NCI-H1694 treated with DMSO at 0.1 percent for 48 hours (cell line): ENCODE measurements at regions not wholly inside any gene's neighbourhood (a gene's known extent, or its start where the extent isn't known, plus 50 kb on each side); places are given as distances from the start of the nearest gene placed in this dataset.

Experiments
- DNase-seq: peaks from one replicate; lab custom pipeline; 2025; lab: John Stamatoyannopoulos, UW

DNA sequence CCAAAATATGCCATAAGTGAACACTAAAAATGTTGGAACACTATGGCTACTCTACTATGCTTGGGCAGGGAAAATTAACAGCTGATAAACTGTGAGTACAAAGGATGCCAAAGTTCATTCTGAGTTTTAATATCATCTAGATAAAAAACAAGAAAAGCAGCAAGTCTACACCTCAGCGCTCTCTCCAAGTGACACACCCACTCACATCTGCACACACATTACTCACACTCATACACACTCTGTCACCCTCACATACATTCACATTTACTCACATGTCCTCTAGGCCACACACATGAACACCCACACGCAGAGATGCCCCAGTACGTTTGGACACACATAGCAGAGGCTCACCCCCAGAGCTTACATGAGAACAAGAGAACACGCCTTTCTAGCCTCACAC, 87.3 kb upstream of the RAB4A start:
- no peak for DNase-seq

DNA sequence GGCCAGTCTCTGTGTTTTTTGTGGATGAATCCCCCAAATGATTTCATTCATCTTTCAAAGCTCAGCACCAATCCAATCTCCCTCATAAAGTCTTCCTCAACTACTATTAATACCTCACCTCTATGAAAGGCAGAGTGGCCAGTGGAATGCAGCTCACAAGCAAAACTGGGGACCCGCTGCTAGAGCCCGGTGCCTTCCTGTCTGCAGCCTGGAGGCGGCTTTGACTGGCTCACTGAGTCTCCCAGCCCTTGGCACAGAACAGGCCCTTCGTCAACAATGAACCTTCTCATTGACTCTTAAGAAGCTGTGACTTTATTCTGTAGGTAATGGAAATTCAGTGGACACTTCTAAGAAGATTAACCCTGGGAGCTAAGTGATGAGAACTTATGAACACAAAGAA, 86.8 kb upstream of the RAB4A start:
- no peak for DNase-seq

DNA sequence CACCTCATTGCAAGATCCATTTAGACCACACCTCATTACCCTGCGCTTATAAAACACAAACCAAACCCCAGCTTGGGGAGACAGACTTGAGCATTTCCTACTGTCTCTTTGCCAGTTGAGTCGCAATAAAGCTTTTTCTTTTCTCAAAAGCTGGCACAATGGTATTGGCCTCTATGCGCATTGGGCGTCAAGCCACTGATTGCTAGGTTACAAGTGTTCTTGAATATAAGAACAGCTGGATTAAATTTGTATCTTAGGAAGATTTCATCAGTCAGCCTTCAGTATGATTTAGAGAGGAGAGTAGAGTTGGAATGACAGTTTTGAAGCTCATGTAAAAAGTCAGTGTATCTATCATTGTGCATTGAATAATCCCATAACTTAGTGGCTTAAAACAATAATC, 84.9 kb upstream of the RAB4A start:
- DNase-seq, result no peak

DNA sequence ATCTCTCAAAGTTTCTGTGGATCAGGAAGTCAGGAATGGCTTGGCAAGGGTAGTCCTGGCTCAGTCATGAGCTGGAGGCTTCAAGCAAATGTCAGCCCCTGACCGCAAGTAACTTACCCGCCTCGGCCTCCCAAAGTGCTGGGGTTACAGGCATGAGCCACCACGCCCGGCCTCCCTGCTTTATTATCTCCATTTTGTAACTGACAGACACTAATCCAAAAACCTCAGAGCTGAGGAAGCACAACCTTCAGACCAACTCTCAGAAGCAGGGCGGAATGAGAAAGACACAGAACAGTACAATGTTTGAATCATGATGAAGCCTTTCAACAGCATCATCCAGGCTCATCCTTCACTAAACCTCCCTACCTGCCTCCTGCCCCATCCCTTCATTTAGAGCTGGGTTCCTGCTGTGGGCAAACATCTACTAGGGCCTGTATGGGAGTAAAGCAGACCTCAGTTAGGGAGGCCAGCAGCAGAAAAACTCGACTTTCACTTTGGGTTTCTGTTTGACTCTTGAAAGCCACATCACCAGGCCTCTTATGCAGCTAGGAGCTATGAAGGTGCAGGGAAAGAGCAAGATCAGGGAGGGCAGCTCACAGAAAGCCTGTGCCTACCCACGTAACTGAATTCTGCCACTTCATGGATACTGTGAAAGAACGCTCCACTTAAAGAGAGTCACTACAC, 84.4 kb upstream of the RAB4A start:
- DNase-seq, result no peak

DNA sequence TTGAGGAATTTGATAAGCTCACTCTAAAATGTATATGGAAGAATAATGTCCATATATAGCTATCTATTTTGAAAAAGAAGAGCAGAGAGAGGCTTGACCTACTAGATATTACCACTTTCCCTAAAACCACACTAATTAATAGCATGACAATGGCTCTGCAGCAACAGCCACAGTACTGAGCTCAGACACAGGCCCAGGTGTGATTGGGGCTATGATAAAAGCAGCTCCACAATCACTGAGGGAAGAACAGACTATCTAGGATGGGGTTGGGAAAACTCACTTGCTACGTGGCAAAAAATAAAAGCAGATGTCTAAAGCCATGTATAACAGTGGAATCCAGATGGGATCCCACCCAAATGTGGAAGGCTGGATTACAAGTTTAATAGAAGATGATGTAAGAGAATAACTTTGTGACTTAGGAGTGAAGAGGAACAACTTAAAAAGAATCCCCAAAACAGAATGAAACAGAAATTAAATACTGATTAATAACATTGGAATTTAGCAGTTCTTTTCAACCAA, 80.8 kb upstream of the RAB4A start:
- DNase-seq, result no peak

DNA sequence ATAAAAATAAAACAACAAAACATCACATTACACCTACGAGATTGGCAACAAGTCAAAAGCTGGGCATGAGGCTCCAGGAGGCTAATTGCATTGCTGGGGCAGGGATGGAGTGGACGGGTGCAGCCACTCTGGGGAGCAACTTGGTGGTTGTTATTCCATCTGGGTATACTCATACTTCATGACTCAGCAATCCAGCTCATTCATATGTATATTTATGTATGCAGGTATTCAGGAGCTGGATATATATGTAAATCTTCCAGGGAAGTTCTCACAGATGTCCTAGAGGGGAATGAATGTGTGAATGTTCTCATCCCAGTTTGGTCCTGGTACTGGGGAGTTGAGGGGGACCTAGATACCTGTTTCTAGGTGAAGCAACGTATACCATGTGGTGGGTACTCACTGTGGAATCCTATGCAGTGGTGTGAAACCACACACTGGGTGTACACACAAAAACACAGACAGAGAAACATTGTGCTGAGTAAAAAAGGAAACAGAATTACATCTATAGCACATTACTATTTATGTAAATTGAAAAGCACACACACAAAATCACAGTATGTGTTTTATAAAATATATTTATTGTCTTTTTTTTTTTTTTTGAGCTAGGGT, 79.7 kb upstream of the RAB4A start:
- DNase-seq, result no peak

DNA sequence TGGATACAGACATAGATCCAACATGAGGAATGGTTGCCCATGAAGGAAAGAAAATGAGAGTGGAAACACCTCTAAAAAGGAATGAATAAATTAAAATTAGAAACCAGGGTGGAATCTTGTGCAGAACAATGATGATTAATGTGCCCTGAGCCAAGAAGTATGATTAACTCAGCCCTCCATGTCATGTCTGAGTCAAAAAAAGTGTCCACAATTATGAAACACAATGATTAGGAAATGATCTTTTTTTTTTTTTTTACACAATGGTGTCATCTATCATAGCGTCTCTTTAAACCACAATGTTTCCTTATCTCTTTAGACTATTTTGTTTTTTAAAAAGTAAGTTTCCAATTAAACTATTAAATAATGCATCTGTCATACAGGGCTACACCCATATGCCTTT, 78.9 kb upstream of the RAB4A start:
- no peak for DNase-seq

DNA sequence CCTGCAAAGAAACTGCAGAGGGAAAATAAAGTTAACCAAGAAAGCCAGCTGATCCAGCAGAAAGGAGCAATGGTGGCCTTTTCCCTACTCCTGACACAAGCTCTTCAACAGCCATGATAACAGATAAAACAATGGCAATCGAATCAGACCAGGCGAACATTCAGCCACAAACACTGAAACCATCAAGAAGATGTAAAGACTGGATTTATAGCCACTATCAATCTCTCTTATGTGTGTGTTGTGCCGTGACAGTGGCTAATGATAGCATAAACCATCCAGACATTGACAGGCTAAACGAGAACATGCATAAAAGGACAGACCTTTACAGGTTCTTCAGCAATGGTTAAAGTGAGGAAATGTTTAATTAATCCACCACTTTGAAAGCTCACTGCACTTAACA, 78.1 kb upstream of the RAB4A start:
- no peak for DNase-seq

DNA sequence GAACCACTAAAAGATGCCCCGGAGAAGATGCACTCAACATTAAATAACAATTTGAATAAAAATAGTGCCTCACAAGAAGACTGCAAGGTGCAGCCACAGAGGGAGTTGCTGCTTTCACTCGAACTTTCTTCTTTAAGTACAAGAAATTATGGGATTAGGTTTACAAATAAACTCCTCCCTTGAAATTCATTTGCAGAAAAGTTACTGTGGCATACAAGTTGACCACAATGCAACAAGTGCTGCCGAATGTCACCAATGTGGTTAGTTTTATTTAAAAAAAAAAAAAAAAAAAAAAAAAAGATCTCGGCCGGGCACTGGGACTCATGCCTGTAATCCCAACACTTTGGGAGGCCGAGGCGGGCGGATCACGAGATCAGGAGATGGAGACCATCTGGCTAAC, 76.8 kb upstream of the RAB4A start:
- DNase-seq, result no peak

DNA sequence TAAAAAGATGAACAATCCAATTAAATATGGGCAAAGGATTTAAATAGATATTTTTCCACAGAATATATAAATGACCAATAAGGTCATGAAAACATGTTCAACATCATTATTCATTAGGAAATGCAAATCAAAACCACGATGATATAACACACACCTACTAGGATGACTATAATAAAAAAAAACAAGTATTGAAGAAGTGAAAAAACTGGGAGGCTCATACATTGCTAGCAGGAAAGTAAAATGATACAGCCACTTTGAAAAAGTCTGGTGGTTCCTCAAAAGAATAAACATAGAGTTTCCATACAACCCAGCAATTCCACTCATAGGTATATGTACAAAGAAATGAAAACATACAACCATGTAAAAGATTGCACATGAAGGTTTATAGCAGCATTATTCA, 75.7 kb upstream of the RAB4A start:
- DNase-seq, result no peak

DNA sequence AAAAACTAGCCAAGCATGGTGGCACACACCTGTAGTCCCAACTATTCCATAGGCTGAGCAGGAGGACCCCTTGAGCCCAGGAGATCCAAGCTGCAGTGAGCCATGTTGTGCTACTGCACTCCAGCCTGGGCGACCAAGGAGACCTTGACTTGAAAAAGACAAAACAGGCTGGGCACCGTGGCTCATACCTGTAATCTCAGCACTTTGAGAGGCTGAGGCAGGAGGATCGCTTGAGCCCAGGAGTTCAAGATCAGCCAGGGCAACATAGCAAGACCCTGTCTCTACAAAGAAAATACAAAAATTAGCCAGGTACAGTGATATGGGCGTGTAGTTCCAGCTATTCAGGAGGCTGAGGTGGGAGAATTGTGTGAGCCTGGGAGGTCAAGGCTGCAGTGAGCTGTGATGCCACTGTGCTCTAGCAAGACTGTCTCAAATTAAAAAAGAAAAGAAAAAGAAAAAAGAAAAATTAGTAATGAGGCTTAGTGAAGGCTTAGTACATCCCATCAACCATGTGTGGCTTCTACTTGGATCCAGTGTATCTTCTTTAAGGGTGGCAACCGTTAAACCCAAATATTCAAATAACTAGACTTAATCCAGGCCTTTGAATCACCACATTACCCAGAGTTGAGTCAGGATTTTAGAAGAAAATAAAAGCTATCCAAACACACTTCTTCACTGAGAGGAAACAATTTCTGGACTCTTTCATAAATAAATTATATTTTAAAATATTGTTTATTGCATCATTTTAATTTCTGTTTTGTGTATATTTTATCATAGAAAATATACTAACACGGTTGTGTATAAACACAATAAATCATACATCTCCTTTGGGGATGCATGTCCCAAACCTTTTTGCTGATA, 74.3 kb upstream of the RAB4A start:
- DNase-seq, result no peak

DNA sequence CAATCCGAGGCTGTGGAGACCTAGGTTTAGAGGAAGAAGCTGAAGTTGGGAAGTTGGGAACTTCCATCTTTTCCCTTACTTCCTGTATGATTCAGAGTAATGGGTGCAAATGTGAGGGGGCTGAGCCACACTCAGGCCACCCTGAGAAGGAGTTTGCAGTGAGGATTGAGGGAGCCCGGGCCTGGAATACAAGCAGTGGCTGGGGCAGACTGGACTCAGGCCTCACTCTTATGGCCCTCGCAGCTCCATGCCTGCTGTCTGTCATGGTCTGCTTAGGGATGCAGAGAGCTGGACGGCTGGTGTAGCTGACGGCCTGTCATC, 73.7 kb upstream of the RAB4A start:
- no peak for DNase-seq

DNA sequence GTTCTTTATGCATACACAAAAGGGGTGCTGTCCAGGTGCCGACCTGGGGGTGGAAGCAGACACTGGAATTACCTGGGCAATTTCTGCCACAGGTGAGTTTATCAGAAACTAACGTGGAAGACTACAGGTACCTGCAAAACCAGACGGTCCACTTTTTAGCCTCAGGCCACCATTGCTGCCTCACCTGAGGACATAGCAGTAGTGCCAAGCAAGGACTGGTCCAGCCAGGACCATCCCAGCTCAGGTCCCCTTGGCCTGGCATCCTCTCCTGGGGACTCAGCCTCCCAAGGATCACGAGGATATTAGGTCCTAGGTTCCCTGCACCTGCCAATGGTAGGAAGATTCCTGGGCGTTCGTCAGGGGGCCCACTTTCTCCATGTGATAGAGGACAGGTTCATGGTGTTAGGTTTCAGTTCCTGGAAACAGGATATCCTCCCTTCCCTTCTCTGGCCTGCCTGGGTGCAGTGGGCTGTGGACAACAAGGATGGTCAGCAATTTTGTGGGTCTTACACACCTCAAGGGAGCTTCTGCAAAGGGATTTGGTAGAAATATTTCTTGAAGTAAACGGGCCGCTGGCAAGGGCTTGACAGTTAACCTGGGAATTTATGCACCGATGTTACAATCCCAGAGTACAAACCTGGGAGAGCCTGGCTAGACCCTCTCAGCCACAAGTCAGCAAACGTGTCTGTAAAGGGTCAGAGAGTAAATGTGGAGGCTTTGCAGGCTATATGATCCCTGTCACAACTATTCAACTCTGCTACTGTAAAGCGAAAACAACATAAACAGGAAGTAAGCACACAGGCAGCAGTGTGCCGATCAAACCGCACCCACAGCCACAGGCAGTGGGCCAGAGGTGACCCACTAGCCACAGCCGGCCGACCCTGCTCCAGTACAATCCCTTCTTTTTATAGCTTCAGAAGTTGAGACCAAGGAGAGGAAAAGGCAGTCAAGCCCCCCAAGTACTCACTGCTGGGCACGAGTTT, 71.4 kb upstream of the RAB4A start:
- DNase-seq, result no peak

DNA sequence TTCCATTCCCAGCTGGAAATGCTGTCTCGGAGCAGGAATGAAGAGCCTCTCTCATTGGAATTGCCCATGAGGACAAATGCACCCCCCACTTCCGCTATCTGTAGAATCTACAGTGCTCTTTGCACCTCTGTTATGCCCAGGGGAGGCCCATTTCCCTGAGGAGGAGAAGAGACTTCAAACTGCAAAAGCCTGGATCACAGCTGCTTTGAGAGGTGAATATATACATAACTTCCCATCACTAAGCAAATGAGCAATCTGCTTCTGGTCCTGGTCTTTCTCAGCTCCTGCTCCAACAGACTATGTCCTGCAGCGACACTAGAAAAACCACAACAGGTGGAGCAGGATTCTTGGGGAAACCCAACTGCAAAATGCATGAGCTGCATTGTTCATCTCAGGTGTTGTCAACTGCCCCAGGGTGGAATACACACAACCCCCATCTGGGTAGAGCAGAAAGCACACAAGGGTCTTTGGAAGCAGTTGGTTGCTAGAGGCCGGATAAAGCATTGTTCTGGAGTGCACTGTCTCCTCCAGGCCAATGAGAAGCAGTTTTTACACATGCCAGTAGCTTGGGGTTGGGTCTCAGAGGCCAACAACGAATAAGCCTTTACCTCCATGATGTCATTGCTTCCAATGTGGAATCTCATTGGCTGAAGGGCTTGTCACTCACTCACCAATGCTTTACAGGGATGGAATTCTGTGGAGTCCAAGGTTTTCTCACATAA, 67.7 kb upstream of the RAB4A start:
- DNase-seq, result no peak

DNA sequence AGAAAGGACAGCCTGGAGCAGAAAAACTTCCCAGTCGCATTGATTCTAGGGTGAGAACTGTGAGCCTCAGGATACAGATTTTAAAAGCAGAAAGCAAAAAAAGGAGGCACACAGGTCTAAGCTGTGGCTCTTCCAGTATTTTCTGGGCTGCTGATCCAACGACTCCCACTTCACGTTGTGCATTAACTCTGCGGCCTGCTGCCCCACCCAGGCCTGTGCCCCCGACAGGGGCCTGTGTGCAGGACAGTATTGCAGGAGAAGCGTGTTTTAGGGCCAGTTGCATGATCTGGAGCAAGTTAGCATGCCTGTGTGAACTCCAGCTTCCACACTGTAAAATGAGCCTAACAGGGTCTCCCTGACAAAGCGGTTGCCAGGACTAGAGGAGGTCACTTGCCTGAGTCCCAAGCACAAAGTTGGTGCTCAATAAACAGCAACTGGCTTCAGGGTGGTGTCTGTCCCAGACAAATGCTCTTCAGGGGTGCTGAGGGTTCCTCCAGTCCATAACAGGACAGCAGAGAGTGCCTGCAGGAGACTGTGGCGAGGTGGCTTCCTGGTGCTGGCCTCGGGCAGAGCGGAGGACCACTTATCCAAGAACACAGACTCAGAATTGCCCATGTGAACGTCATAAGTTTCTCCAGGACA, 66.8 kb upstream of the RAB4A start:
- DNase-seq, result no peak

DNA sequence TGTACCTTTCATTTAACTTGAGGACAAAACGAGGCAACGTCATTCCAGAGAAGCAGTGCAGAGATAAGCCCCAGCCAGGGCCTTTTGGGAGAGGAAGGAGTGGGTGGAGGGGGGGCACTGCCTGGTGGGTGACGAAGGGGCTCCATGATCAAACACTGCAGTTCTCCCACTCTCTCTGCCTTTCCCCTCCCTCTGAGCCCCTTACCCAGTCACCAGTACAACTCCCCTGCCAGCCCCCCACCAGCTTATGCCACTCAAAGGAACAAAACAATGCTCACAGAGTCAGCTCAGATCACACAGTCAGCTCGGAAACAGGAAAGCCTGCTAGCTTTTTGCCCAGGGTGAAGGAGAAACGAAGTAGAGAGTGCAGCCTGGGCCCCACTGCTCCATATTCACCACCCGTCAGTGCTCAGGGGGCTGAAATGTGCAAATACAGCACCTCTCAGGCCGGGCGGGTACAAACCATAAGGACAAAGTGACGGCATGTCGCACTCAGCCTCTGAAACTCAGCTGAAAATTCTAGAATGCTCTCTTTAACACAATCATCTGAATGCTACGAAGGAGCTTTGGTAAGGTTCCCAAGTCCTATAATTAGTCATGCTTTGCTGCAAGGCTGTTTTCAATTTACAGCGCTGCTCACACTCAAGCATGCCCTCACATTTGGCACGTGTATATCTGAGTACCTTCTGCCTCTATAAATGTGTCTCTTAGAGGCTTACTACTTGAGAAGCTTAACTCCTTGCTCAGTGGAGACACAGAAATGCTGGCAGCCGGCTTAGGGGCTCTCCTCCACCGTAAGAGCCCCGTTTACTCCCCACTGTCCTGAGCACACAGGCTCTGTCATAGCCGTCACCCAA, 65.8 kb upstream of the RAB4A start:
- DNase-seq, result no peak

DNA sequence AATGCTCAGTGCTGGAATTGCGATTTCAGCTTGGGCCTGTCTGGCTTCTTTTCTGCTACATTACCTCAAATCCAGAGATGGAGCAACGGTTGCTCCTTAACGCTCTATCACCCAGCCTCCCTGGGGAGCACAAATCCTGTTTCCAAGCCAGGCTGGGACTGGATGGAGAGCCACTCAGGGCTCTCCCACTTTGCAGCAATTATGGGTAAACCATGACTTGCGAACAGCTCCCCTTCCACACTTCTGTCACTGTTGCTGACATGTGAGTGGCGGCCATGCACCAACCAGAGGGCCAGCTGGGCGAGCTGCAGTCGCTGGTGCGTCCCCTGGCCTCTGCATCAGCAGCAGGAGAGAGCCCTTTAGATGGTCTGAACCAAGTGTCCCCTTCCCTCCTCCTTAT, 65.1 kb upstream of the RAB4A start:
- DNase-seq, result no peak

DNA sequence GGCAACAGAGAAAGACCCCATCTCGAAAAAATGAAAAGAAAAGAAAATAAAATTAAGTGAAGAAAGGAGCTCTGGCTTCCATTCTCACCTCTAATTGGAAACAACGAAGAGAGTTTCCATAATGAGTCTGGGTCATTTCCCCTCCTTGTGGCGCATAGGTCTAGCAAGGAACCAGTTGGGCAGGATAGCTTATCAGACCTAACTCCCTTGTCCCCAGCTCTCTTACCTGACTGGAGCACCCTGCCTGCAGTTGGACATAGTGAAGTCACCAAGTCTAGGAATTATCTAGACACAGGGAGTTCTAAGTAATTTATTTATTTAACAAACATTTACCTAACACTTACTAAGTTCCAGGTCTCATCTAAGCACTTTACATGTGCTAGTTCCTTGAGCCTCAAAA, 63.0 kb upstream of the RAB4A start:
- no peak for DNase-seq

DNA sequence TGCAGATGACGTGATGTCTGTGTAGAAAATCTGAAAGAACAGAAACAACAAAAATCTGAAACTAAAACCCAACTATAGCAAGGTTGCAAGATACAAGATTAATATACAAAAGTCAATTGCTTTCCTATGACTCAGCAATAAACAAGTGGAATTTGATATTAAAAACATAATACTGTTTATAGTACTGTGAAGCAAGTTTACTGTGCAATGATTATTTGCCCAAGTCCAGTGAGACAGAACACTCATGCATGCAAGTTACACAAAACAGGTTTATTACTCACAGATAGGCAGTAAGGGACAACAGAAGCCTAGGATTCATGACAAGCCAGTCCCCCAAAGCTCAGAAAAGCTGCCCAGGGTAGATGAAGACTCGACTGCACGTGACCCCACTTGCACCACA, 62.4 kb upstream of the RAB4A start:
- no peak for DNase-seq

DNA sequence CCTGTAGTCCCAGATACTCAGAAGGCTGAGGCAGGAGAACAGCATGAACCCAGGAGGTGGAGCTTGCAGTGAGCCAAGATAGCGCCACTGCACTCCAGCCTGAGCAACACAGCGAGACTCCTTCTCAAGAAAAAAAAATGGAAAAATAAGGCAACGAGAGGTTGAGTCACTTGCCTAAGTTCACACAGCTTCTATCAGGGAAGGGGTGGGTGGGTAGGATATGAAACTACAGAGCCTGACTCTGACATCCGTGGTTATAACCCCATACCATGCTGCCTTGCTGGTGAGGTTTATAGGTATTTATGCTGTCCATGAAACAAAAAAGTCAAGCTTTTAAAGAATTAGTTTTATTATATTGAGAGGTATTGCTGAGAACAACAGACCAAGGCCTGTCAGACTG, 61.5 kb upstream of the RAB4A start:
- DNase-seq, result no peak
